Loucy (cell line): ENCODE measurements at regions not wholly inside any gene's neighbourhood (a gene's known extent, or its start where the extent isn't known, plus 50 kb on each side); places are given as distances from the start of the nearest gene placed in this dataset.

Experiments
- H2AFZ ChIP-seq: fragments of 200-600 bp; sonication (generic); 2 replicates; pipeline ENCODE4 v1.6.0; 2016; ENCODE audit warnings: antibody characterized with exemption, mild to moderate bottlenecking, low read length, moderate library complexity
- H3F3A ChIP-seq: fragments of 200-600 bp; 2 replicates; pipeline ENCODE4 v1.6.0; 2016; ENCODE audit warnings: antibody characterized with exemption, low read depth, mild to moderate bottlenecking
- H3K27me3 ChIP-seq: fragments of 200-600 bp; sonication (generic); 2 replicates; pipeline ENCODE4 v1.6.1; 2014; ENCODE audit warnings: low read length, mild to moderate bottlenecking; ENCODE audit not compliant: insufficient read depth, poor library complexity, severe bottlenecking
- H3K36me3 ChIP-seq: fragments of 200-600 bp; sonication (generic); 2 replicates; pipeline ENCODE4 v1.6.1; 2016; ENCODE audit warnings: low read length; ENCODE audit not compliant: insufficient read depth
- H3K4me1 ChIP-seq: fragments of 200-600 bp; sonication (generic); 2 replicates; pipeline ENCODE4 v1.5.1; 2014; ENCODE audit warnings: low read length, mild to moderate bottlenecking; ENCODE audit not compliant: insufficient read depth, poor library complexity, severe bottlenecking
- H3K4me2 ChIP-seq: fragments of 200-600 bp; sonication (generic); 2 replicates; pipeline ENCODE4 v1.6.0; 2014; ENCODE audit warnings: antibody characterized with exemption, low read length, low read depth, mild to moderate bottlenecking; ENCODE audit not compliant: poor library complexity, severe bottlenecking
- H3K4me3 ChIP-seq: fragments of 200-600 bp; sonication (generic); 2 replicates; pipeline ENCODE4 v1.5.1; 2014; ENCODE audit warnings: low read length, mild to moderate bottlenecking, mixed read lengths; ENCODE audit not compliant: poor library complexity, severe bottlenecking
- H3K79me2 ChIP-seq: fragments of 200-600 bp; sonication (generic); 2 replicates; pipeline ENCODE4 v1.6.1; 2014; ENCODE audit warnings: low read length; ENCODE audit not compliant: insufficient read depth
- H3K9ac ChIP-seq: fragments of 200-600 bp; sonication (generic); 2 replicates; pipeline ENCODE4 v1.6.0; 2014; ENCODE audit warnings: mild to moderate bottlenecking, low read depth, low read length, moderate library complexity; ENCODE audit not compliant: poor library complexity, severe bottlenecking
- H3K9me2 ChIP-seq: fragments of 200-600 bp; sonication (generic); replicated peaks from 2 replicates; pipeline ENCODE4 v1.6.1; 2016; ENCODE audit warnings: low read depth, low read length, mixed read lengths
- H3K9me3 ChIP-seq: fragments of 200-600 bp; sonication (generic); 2 replicates; pipeline ENCODE4 v1.6.1; 2014; ENCODE audit warnings: mild to moderate bottlenecking, antibody characterized with exemption, low read length, low read depth; ENCODE audit not compliant: insufficient read depth
- H4K20me1 ChIP-seq: fragments of 200-600 bp; sonication (generic); 2 replicates; pipeline ENCODE4 v1.6.0; 2014; ENCODE audit warnings: antibody characterized with exemption, low read length, mild to moderate bottlenecking; ENCODE audit not compliant: insufficient read depth, poor library complexity, severe bottlenecking
- CTCF ChIP-seq: fragments of 200-600 bp; sonication (generic); conservative IDR thresholded peaks from 2 replicates; pipeline ENCODE4 v1.5.1; 2014; ENCODE audit warnings: mild to moderate bottlenecking, antibody characterized with exemption, low read length
- EZH2phosphoT487 ChIP-seq: fragments of 200-600 bp; IDR thresholded peaks from 2 replicates; pipeline ENCODE4 v1.6.1; 2018; ENCODE audit warnings: antibody characterized with exemption, mild to moderate bottlenecking, moderate library complexity, borderline replicate concordance

GRCh38 chr1:185676969-185677368, 57.2 kb upstream of the HMCN1 start:
- no peak overlapping the region for H3K4me2 ChIP-seq
- no peak overlapping the region for H2AFZ ChIP-seq
- H3K4me1 ChIP-seq = peaks cover 14% of the 10 kb centered on the region
- no peaks in the 10 kb centered on the region for H4K20me1 ChIP-seq
- H3K79me2 ChIP-seq = no peaks in the 10 kb centered on the region
- H3K4me3 ChIP-seq = no peak overlapping the region
- TF ChIP-seq CTCF = no peak
- no peak for TF ChIP-seq EZH2phosphoT487
- no peaks in the 10 kb centered on the region for H3F3A ChIP-seq
- no peaks in the 10 kb centered on the region for H3K9me2 ChIP-seq
- H3K9me3 ChIP-seq = no peaks in the 10 kb centered on the region
- no peaks in the 10 kb centered on the region for H3K27me3 ChIP-seq
- H3K9ac ChIP-seq = no peak overlapping the region
- no peaks in the 10 kb centered on the region for H3K36me3 ChIP-seq

GRCh38 chr1:185674201-185674600, 60.0 kb upstream of the HMCN1 start:
- no peak overlapping the region for H2AFZ ChIP-seq
- no peak overlapping the region for H3K4me2 ChIP-seq
- no peaks in the 10 kb centered on the region for H3K9me3 ChIP-seq

GRCh38 chr1:185672719-185673360, 61.4 kb upstream of the HMCN1 start:
- peak overlapping the region; percentile 5 for H3K4me2 ChIP-seq
- 0 out of 2 replicates have a peak overlapping the region, but pooled peaks have one; percentile 16 for H2AFZ ChIP-seq
- no peak overlapping the region for H3K4me3 ChIP-seq
- TF ChIP-seq EZH2phosphoT487 (no peak), CTCF (no peak)
- no peaks in the 10 kb centered on the region for H3K36me3 ChIP-seq
- H3F3A ChIP-seq = no peaks in the 10 kb centered on the region
- no peaks in the 10 kb centered on the region for H3K79me2 ChIP-seq
- H3K9me2 ChIP-seq = no peaks in the 10 kb centered on the region
- no peaks in the 10 kb centered on the region for H3K27me3 ChIP-seq
- H4K20me1 ChIP-seq = no peaks in the 10 kb centered on the region
- H3K9ac ChIP-seq = no peak overlapping the region
- H3K9me3 ChIP-seq = no peaks in the 10 kb centered on the region
- peaks cover 16% of the 10 kb centered on the region for H3K4me1 ChIP-seq

More at GRCh38 chr1:185674201-185674600, 60.0 kb upstream of the HMCN1 start:
- TF ChIP-seq CTCF (no peak), EZH2phosphoT487 (no peak)
- no peaks in the 10 kb centered on the region for H3K36me3 ChIP-seq
- no peaks in the 10 kb centered on the region for H3K27me3 ChIP-seq
- H3K9me2 ChIP-seq = no peaks in the 10 kb centered on the region
- H3K79me2 ChIP-seq = no peaks in the 10 kb centered on the region
- no peaks in the 10 kb centered on the region for H3F3A ChIP-seq
- H3K9ac ChIP-seq = no peak overlapping the region
- H3K4me3 ChIP-seq = no peak overlapping the region
- no peaks in the 10 kb centered on the region for H4K20me1 ChIP-seq
- peaks cover 16% of the 10 kb centered on the region for H3K4me1 ChIP-seq
